ENCODE measurements at regions not wholly inside any gene's neighbourhood (a gene's known extent, or its start where the extent isn't known, plus 50 kb on each side); places are given as distances from the start of the nearest gene placed in this dataset.

DNA sequence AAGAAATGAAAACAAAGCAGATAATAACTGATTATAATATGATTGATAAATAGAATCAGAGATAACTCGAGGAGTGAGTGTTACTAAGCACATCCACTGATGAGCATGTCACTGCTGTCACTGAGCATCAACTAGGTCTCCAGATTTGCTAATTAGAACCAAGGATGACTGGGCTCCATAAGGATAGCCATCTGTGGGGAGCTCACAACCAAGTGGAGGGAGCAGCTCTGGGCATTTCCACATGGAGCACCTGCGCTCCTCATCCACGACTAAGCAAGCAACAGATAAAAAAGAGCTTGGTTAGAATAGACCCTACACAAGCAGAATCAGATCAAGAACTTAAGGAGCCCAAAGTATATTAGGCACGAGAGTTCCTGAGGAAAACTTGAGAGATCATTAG is 396.0 kb upstream of the B3GAT1 start:
- TF ChIP-seq CTCF (IDR thresholded peaks at IDR 0.05; ENCODE audit: low read depth, low read length): no peak

DNA sequence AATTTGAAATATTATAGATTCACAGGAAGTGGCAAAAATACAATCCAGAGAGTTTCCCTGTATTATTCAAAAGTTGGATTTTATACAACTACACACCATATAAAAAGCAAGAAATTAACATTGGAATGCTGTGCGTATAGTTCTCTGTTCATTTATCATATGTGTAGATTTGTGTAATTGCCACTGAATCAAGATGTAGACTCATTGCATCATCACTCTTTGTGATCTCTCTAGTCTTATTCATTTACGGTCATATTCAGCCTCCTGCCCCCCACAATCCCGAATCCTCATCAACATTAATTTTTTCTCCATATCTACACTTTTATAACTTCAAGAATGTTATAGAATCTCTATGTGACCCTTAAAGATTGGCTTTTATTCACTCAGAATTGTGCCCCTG is 390.6 kb upstream of the B3GAT1 start:
- no peak for DNase-seq (ENCODE audit: extremely low read depth, low read depth)
- TF ChIP-seq CTCF (IDR thresholded peaks at IDR 0.05; ENCODE audit: low read depth, low read length): no peak

More for the DNA sequence above, 396.0 kb upstream of the B3GAT1 start:
- no peak for DNase-seq (ENCODE audit: extremely low read depth, low read depth)

GRCh38 chr11:134802116-134802515 is 390.1 kb upstream of the B3GAT1 start:
- TF ChIP-seq CTCF (IDR thresholded peaks at IDR 0.05; ENCODE audit: low read depth, low read length): no peak

DNA sequence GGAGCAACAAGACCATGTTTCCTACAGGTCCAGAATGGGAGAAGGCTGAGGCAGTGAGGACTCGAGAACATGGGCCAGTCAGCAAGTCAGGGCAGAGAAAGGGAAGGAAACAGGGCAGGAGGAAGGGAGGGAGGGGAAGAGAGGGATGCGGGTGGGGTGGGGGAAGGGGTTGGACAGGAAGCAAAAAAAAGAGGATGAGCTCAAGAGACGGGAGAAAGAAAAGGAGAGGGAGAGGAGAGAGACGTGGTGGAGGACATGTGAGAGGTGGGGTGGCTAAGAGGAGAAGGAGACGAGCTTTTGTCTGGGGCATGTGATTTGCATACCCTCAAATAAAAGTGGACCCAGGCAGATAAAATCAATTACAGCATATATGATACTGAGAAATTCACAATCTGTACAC is 389.5 kb upstream of the B3GAT1 start:
- no peak for TF ChIP-seq CTCF (IDR thresholded peaks at IDR 0.05; ENCODE audit: low read depth, low read length)
- DNase-seq (ENCODE audit: extremely low read depth, low read depth): no peak

More at GRCh38 chr11:134802116-134802515, 390.1 kb upstream of the B3GAT1 start:
- DNase-seq (ENCODE audit: extremely low read depth, low read depth): no peak

DNA sequence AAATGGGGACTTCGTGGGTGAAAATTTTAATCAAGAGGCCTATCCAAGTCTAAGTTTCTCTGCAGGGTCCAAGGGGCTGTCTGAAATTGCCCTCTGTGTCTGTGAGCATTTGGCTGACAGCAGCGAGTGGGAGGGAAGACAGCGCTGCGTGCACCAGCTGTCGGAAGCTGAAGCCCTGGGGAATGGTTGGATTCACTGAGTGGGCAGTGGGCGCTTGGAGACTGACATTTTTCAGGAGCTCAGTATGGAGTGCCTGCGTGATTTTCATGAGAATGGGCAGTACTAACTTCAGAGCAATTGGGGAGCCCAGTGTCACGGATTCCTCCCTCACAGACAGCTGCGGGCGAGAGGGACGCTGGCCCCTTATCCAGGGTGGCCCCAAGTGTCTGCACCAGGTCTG is 388.8 kb upstream of the B3GAT1 start:
- DNase-seq (ENCODE audit: extremely low read depth, low read depth): no peak
- no peak for TF ChIP-seq CTCF (IDR thresholded peaks at IDR 0.05; ENCODE audit: low read depth, low read length)

DNA sequence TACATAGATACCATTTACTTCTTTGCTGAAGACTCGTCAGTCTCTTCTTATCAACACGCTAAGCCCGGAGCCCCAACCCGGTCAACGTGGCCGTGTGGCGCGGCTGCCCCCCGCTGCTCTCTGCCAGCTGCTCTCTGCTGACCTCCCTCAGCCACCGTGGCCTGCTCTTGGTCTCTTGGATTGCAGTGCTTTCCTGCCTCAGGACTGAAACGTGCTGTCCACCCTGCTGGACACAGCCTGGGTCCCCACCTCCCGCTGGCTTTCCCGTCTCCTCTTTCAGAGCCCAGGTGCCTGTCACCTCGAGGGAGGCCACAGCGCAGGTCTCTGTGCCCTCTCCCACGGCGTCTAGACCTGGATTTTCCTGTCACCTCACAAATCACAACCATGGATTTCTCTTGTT is 388.1 kb upstream of the B3GAT1 start:
- TF ChIP-seq CTCF (IDR thresholded peaks at IDR 0.05; ENCODE audit: low read depth, low read length): no peak
- DNase-seq (ENCODE audit: extremely low read depth, low read depth): no peak

GRCh38 chr11:134799386-134799785 is 387.3 kb upstream of the B3GAT1 start:
- no peak for DNase-seq (ENCODE audit: extremely low read depth, low read depth)
- TF ChIP-seq CTCF (IDR thresholded peaks at IDR 0.05; ENCODE audit: low read depth, low read length): no peak
